HepG2 (cell line): ENCODE measurements at regions not wholly inside any gene's neighbourhood (a gene's known extent, or its start where the extent isn't known, plus 50 kb on each side); places are given as distances from the start of the nearest gene placed in this dataset.

Source experiments
- CHD2 ChIP-seq: IDR thresholded peaks from 2 replicates; pipeline ENCODE4 v1.6.1; 2011; ENCODE audit warnings: low read depth, low read length, improper control_type of control experiment
- HOXA3 ChIP-seq: sonication (generic); formaldehyde crosslinking; IDR thresholded peaks from 2 replicates; pipeline ENCODE4 v1.5.0; 2020; ENCODE audit warnings: missing genetic modification reagents
- ZNF431 ChIP-seq: sonication (generic); formaldehyde crosslinking; IDR thresholded peaks from 2 replicates; pipeline ENCODE4 v1.9.0; 2022; ENCODE audit warnings: missing genetic modification reagents, low read depth, mild to moderate bottlenecking, borderline replicate concordance
- ZNF512 ChIP-seq: sonication (generic); formaldehyde crosslinking; IDR thresholded peaks from 2 replicates; pipeline ENCODE4 v1.4.0; 2020; ENCODE audit warnings: mild to moderate bottlenecking, missing genetic modification reagents
- ZNF883 ChIP-seq: sonication (generic); formaldehyde crosslinking; IDR thresholded peaks from 2 replicates; pipeline ENCODE4 v1.5.1; 2020; ENCODE audit warnings: mild to moderate bottlenecking, missing genetic modification reagents; ENCODE audit errors: not compliant biosample characterization

GRCh38 chr17:72397223-72397667, 276.4 kb downstream of the SOX9 start:
- TF ChIP-seq CHD2 (no peak), ZNF431 (CRISPR knock-in tag) (no peak), ZNF883 (CRISPR knock-in tag) (no peak), HOXA3 (peak; percentile 73; the same call in 1 of the 2 replicates), ZNF512 (CRISPR knock-in tag) (no peak)
